CD4-positive, alpha-beta T cell (primary cell): ENCODE measurements at regions not wholly inside any gene's neighbourhood (a gene's known extent, or its start where the extent isn't known, plus 50 kb on each side); places are given as distances from the start of the nearest gene placed in this dataset.

ENCODE experiments used
- ATAC-seq: fragments of 200-7000 bp; cut with Tn5 transposase; one replicate; pipeline ENCODE4 v1.10.0; 2022; ENCODE audit warnings: mild to moderate bottlenecking; ENCODE audit not compliant: poor library complexity
- CTCF ChIA-PET: fragments of 350-600 bp; sonication (Branson Sonifier 250); formaldehyde crosslinking; loops from one replicate; lab custom pipeline; 2021; ENCODE audit warnings: antibody characterized with exemption, inconsistent platforms; lab: Charles Lee
- POLR2A ChIA-PET: fragments of 350-600 bp; sonication (Branson Sonifier 250); formaldehyde crosslinking; loops from one replicate; lab custom pipeline; 2021; ENCODE audit warnings: antibody characterized with exemption, inconsistent platforms; lab: Charles Lee
- DNase-seq, 14 experiments: peaks; one replicate each; pipeline ENCODE4 v3.0.0-alpha.2; 2013 to 2020; ENCODE audit warnings: mixed read lengths in 2 of 14
- H3K27ac ChIP-seq, 2 donors: one replicate each; pipeline versions ENCODE4 v1.5.1 to v1.7.0; 2013; ENCODE audit warnings: low read length in 2 of 2, low read depth in 1 of 2, mild to moderate bottlenecking in 1 of 2
- H3K27me3 ChIP-seq, 2 experiments: 1 replicate in 1 of 2; 2 replicates in 1 of 2; pipeline versions ENCODE4 v1.6.1 to v1.7.0; 2013; ENCODE audit warnings: low read length in 2 of 2, control low read depth in 1 of 2, mild to moderate bottlenecking in 1 of 2, moderate library complexity in 1 of 2; ENCODE audit not compliant: insufficient read depth in 2 of 2, control insufficient read depth in 1 of 2
- H3K36me3 ChIP-seq: one replicate; pipeline ENCODE4 v1.6.1; 2013; ENCODE audit warnings: low read length, control low read depth; ENCODE audit not compliant: insufficient read depth
- H3K4me1 ChIP-seq: one replicate; pipeline ENCODE4 v1.6.1; 2013; ENCODE audit warnings: low read length, control low read depth; ENCODE audit not compliant: insufficient read depth
- H3K4me3 ChIP-seq: one replicate; pipeline ENCODE4 v1.5.1; 2013; ENCODE audit warnings: mild to moderate bottlenecking, low read length, moderate library complexity
- H3K9me3 ChIP-seq, 2 experiments: 1 replicate in 1 of 2; 2 replicates in 1 of 2; pipeline versions ENCODE4 v1.6.1 to v1.7.0; 2013; ENCODE audit warnings: low read length in 2 of 2, mild to moderate bottlenecking in 2 of 2, control low read depth in 1 of 2, moderate library complexity in 1 of 2; ENCODE audit not compliant: control insufficient read depth in 1 of 2, insufficient read depth in 1 of 2
- H3K27ac Mint-ChIP-seq: one replicate; pipeline ENCODE4 v1.8.0; 2020; ENCODE audit warnings: mixed read lengths
- H3K27me3 Mint-ChIP-seq: one replicate; pipeline ENCODE4 v1.8.0; 2021; ENCODE audit warnings: mixed read lengths
- H3K36me3 Mint-ChIP-seq: one replicate; pipeline ENCODE4 v1.8.0; 2021; ENCODE audit warnings: low read depth, mixed read lengths
- H3K4me1 Mint-ChIP-seq: one replicate; pipeline ENCODE4 v1.8.0; 2021; ENCODE audit warnings: low read depth, mixed read lengths
- H3K4me3 Mint-ChIP-seq: one replicate; pipeline ENCODE4 v1.8.0; 2020; ENCODE audit warnings: mild to moderate bottlenecking, mixed read lengths
- H3K9me3 Mint-ChIP-seq: one replicate; pipeline ENCODE4 v1.8.0; 2020; ENCODE audit warnings: mixed read lengths
- intact Hi-C, 2 experiments: fragments of 100-400 bp; cut with DNase I in 1 of 2; cut with micrococcal nuclease in 1 of 2; formaldehyde crosslinking; loops; one replicate each; pipeline versions ENCODE4 v1.15.1 to v1.9.0; 2023 to 2025; cut with DNase I, micrococcal nuclease
- TF ChIP-seq, protein P1 (sequence below): fragments of 200-600 bp; IDR thresholded peaks from one replicate; pipeline ENCODE4 v1.8.0; 2022; ENCODE audit warnings: antibody characterized with exemption, mild to moderate bottlenecking

DNA sequence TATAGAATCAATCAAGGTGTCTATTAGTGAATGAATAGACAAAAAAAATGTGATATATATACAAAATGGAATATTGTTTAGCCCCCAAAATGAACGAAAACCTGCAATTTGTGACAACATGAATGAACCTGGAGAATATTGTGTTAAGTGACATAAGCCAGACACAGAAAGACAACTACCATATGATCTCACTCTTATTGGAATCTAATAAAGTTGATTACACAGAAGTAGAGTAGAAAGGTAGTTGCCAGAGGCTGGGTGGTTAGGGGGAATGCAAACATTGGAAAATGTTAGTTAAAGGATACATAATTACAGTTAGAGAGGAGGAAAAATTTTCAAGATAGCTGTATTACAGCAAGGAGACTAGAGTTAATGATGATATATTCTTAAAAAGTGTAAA lies 1962.3 kb downstream of the EFNA5 start:
- Mint-ChIP-seq H3K36me3 (no peaks in the 10 kb centered on the region), H3K9me3 (peaks cover 4% of the 10 kb centered on the region), H3K27me3 (no peaks in the 10 kb centered on the region), H3K27ac (no peak overlapping the region), H3K4me1 (no peaks in the 10 kb centered on the region), H3K4me3 (no peak overlapping the region)
- no peak for DNase-seq
- intact Hi-C loops, result no loop called here
- ATAC-seq, result no peak
- CTCF ChIA-PET, result no interaction called here
- H3K9me3 ChIP-seq, result peaks cover 0 to 4% of the 10 kb centered on the region in 2 experiments
- TF ChIP-seq, protein P1, sequence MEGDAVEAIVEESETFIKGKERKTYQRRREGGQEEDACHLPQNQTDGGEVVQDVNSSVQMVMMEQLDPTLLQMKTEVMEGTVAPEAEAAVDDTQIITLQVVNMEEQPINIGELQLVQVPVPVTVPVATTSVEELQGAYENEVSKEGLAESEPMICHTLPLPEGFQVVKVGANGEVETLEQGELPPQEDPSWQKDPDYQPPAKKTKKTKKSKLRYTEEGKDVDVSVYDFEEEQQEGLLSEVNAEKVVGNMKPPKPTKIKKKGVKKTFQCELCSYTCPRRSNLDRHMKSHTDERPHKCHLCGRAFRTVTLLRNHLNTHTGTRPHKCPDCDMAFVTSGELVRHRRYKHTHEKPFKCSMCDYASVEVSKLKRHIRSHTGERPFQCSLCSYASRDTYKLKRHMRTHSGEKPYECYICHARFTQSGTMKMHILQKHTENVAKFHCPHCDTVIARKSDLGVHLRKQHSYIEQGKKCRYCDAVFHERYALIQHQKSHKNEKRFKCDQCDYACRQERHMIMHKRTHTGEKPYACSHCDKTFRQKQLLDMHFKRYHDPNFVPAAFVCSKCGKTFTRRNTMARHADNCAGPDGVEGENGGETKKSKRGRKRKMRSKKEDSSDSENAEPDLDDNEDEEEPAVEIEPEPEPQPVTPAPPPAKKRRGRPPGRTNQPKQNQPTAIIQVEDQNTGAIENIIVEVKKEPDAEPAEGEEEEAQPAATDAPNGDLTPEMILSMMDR, result no peak
- H3K4me1 ChIP-seq, result no peaks in the 10 kb centered on the region
- no peak overlapping the region for H3K27ac ChIP-seq
- H3K4me3 ChIP-seq, result no peak overlapping the region
- POLR2A ChIA-PET, result no interaction called here
- no peaks in the 10 kb centered on the region for H3K36me3 ChIP-seq
- no peaks in the 10 kb centered on the region for H3K27me3 ChIP-seq

DNA sequence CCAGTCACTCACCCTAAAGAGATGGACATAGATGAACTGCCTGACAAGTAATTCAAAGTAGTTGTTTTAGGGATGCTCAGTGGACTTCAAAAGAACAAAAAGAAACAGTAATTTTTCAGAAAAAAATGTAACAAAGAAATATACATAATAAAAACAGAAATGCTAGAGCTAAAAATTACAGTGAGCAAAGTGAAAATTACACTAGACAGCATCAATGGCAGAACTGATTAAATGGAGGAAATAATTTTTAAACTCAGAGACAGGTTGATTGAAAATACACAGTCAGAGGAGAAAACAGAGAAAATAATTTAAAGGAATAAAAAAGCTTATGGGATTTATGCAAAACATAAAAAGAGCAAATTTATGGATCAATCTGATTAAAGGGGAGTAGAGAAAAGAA lies 1968.4 kb downstream of the EFNA5 start:
- H3K36me3 ChIP-seq, result no peaks in the 10 kb centered on the region
- ATAC-seq (no peak), DNase-seq (no peak)
- H3K4me1 Mint-ChIP-seq, result no peaks in the 10 kb centered on the region
- intact Hi-C loops, result no loop called here
- TF ChIP-seq, protein P1, result no peak
- no peak overlapping the region for H3K27ac ChIP-seq
- H3K9me3 Mint-ChIP-seq, result peaks cover 12% of the 10 kb centered on the region
- H3K4me3 Mint-ChIP-seq, result no peak overlapping the region
- no peaks in the 10 kb centered on the region for H3K36me3 Mint-ChIP-seq
- H3K9me3 ChIP-seq, result peaks cover 11 to 15% of the 10 kb centered on the region in 2 experiments
- no peak overlapping the region for H3K4me3 ChIP-seq
- H3K4me1 ChIP-seq, result no peaks in the 10 kb centered on the region
- H3K27me3 Mint-ChIP-seq, result no peaks in the 10 kb centered on the region
- POLR2A ChIA-PET, result no interaction called here
- no peak overlapping the region for H3K27ac Mint-ChIP-seq
- CTCF ChIA-PET, result no interaction called here
- no peaks in the 10 kb centered on the region for H3K27me3 ChIP-seq

DNA sequence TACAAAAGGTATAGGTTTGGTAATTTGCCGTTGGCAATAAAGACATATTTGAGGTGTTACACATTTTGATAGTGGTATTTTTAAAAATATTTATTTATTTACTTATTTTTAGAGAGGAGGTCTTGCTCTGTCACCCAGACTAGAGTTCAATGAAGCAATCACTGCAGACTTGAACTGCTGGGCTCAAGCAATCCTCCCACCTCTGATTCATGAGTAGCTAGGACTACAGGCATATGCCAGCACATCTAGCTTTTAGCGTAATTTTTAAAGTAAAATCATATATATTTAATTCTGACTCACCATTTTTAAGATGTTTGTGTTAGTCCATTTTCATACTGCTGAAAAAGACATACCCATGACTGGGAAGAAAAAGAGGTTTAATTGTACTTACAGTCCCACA lies 1974.3 kb downstream of the EFNA5 start:
- Histone ChIP-seq H3K4me3 (no peak overlapping the region), H3K4me1 (no peaks in the 10 kb centered on the region), H3K36me3 (no peaks in the 10 kb centered on the region), H3K27me3 (no peaks in the 10 kb centered on the region), H3K27ac (no peak overlapping the region), H3K9me3 (peaks cover 13 to 17% of the 10 kb centered on the region in 2 experiments)
- TF ChIP-seq, protein P1, result no peak
- DNase-seq (no peak), ATAC-seq (no peak)
- Mint-ChIP-seq H3K27ac (no peak overlapping the region), H3K36me3 (no peaks in the 10 kb centered on the region), H3K4me1 (no peaks in the 10 kb centered on the region), H3K27me3 (no peaks in the 10 kb centered on the region), H3K9me3 (peaks cover 9% of the 10 kb centered on the region), H3K4me3 (no peak overlapping the region)
- ChIA-PET POLR2A (no interaction called here), CTCF (no interaction called here)
- intact Hi-C loops, result no loop called here
